ENCODE measurements at regions not wholly inside any gene's neighbourhood (a gene's known extent, or its start where the extent isn't known, plus 50 kb on each side); places are given as distances from the start of the nearest gene placed in this dataset.

GRCh38 chr2:145655165-145655765 is 1135.3 kb upstream of the ZEB2 start:
- H2AFZ ChIP-seq (ENCODE audit: insufficient read depth, low read depth, low read length, poor library complexity, severe bottlenecking): no peak overlapping the region
- Mint-ChIP-seq H3K27ac (no peak overlapping the region), H3K27me3 (no peaks in the 10 kb centered on the region)

GRCh38 chr2:145654746-145655145 is 1134.8 kb upstream of the ZEB2 start:
- ChIA-PET CTCF (interaction anchor here (1.0 kb wide), 1 partner anchor 13 kb away, joined by 4 read pairs; no protein-coding TSS in a partner anchor), POLR2A (no interaction called here)
- Histone ChIP-seq H3K36me3 (replicated peaks in 1 of 2; ENCODE audit: control extremely low read depth in 1 of 2, control insufficient read depth in 1 of 2, extremely low read depth in 1 of 2, insufficient read depth in 2 of 2, low read length in 1 of 2) (no peaks in the 10 kb centered on the region), H3K4me3 (ENCODE audit: control extremely low read depth in 1 of 5, extremely low read depth in 1 of 5, insufficient read depth in 1 of 5, low read depth in 2 of 5, low read length in 4 of 5) (no peak overlapping the region), H3K79me2 (ENCODE audit: control insufficient read depth, insufficient read depth, low read length) (no peaks in the 10 kb centered on the region), H3K27me3 (replicated peaks in 1 of 4; ENCODE audit: control extremely low read depth in 1 of 4, control insufficient read depth in 3 of 4, insufficient read depth in 4 of 4, low read length in 3 of 4) (no peaks in the 10 kb centered on the region), H3K27ac (ENCODE audit: low read length in 2 of 2) (no peak overlapping the region), H4K20me1 (ENCODE audit: control insufficient read depth, insufficient read depth, low read length, poor library complexity, severe bottlenecking) (no peaks in the 10 kb centered on the region), H2AFZ (ENCODE audit: insufficient read depth, low read depth, low read length, poor library complexity, severe bottlenecking) (no peak overlapping the region), H3K9ac (ENCODE audit: low read length) (no peak overlapping the region), H3K4me1 (ENCODE audit: control insufficient read depth in 2 of 2, insufficient read depth in 2 of 2, low read length in 2 of 2) (no peaks in the 10 kb centered on the region), H3K9me3 (ENCODE audit: control extremely low read depth in 1 of 3, control insufficient read depth in 2 of 3, insufficient read depth in 1 of 3, low read length in 2 of 3) (no peaks in the 10 kb centered on the region), H3K4me2 (replicated peaks; ENCODE audit: low read depth, low read length, poor library complexity, severe bottlenecking) (no peak overlapping the region)
- peaks cover 4% of the 10 kb centered on the region for H3K4me1 Mint-ChIP-seq
- H3K9me3 Mint-ChIP-seq (ENCODE audit: insufficient read depth): no peaks in the 10 kb centered on the region
- no CpG with 5 or more reads among the region's 3 CpGs for WGBS (ENCODE audit: insufficient coverage)
- H3K4me3 Mint-ChIP-seq: no peak overlapping the region
- ATAC-seq (ENCODE audit: low read depth) (no peak), DNase-seq (no peak)
- intact Hi-C loops (cut with micrococcal nuclease): no loop called here
- no peaks in the 10 kb centered on the region for H3K27me3 Mint-ChIP-seq
- no peak overlapping the region for H3K27ac Mint-ChIP-seq
- TF ChIP-seq EZH2 (IDR thresholded peaks at IDR 0.05; ENCODE audit: borderline replicate concordance, insufficient read depth, low read depth, low read length, poor library complexity, severe bottlenecking) (no peak), CTCF (IDR thresholded peaks at IDR 0.05) (no peak)

More at GRCh38 chr2:145655165-145655765, 1135.3 kb upstream of the ZEB2 start:
- H3K27me3 ChIP-seq (replicated peaks in 1 of 4; ENCODE audit: control extremely low read depth in 1 of 4, control insufficient read depth in 3 of 4, insufficient read depth in 4 of 4, low read length in 3 of 4): no peaks in the 10 kb centered on the region
- no peaks in the 10 kb centered on the region for H3K9me3 ChIP-seq (ENCODE audit: control extremely low read depth in 1 of 3, control insufficient read depth in 2 of 3, insufficient read depth in 1 of 3, low read length in 2 of 3)
- no peaks in the 10 kb centered on the region for H3K4me1 ChIP-seq (ENCODE audit: control insufficient read depth in 2 of 2, insufficient read depth in 2 of 2, low read length in 2 of 2)
- no peaks in the 10 kb centered on the region for H3K9me3 Mint-ChIP-seq (ENCODE audit: insufficient read depth)
- no peak overlapping the region for H3K9ac ChIP-seq (ENCODE audit: low read length)
- H3K4me3 ChIP-seq (ENCODE audit: control extremely low read depth in 1 of 5, extremely low read depth in 1 of 5, insufficient read depth in 1 of 5, low read depth in 2 of 5, low read length in 4 of 5): no peak overlapping the region
- H4K20me1 ChIP-seq (ENCODE audit: control insufficient read depth, insufficient read depth, low read length, poor library complexity, severe bottlenecking): no peaks in the 10 kb centered on the region
- DNase-seq (no peak), ATAC-seq (ENCODE audit: low read depth) (no peak)
- intact Hi-C loops (cut with micrococcal nuclease): no loop called here
- H3K4me1 Mint-ChIP-seq: peaks cover 4% of the 10 kb centered on the region
- TF ChIP-seq CTCF (IDR thresholded peaks at IDR 0.05) (no peak), EZH2 (IDR thresholded peaks at IDR 0.05; ENCODE audit: borderline replicate concordance, insufficient read depth, low read depth, low read length, poor library complexity, severe bottlenecking) (no peak)
- ChIA-PET CTCF (interaction anchor here (1.0 kb wide), 1 partner anchor 12 kb away, joined by 4 read pairs; no protein-coding TSS in a partner anchor), POLR2A (no interaction called here)
- no peak overlapping the region for H3K4me2 ChIP-seq (replicated peaks; ENCODE audit: low read depth, low read length, poor library complexity, severe bottlenecking)
- WGBS (ENCODE audit: insufficient coverage): 80% methylated on average over 1 of the region's 5 CpGs
- H3K27ac ChIP-seq (ENCODE audit: low read length in 2 of 2): no peak overlapping the region
- no peaks in the 10 kb centered on the region for H3K79me2 ChIP-seq (ENCODE audit: control insufficient read depth, insufficient read depth, low read length)
- H3K4me3 Mint-ChIP-seq: no peak overlapping the region
- no peaks in the 10 kb centered on the region for H3K36me3 ChIP-seq (replicated peaks in 1 of 2; ENCODE audit: control extremely low read depth in 1 of 2, control insufficient read depth in 1 of 2, extremely low read depth in 1 of 2, insufficient read depth in 2 of 2, low read length in 1 of 2)
